Nephron (organoid): ENCODE measurements at regions not wholly inside any gene's neighbourhood (a gene's known extent, or its start where the extent isn't known, plus 50 kb on each side); places are given as distances from the start of the nearest gene placed in this dataset.

Experiments
- H3K27ac Mint-ChIP-seq, 3 experiments: 2 replicates each; pipeline ENCODE4 v1.8.0; 2020; ENCODE audit warnings: mixed read lengths in 3 of 3, mild to moderate bottlenecking in 2 of 3, moderate library complexity in 1 of 3
- H3K27me3 Mint-ChIP-seq: 2 replicates; pipeline ENCODE4 v1.8.0; 2021; ENCODE audit warnings: low read depth, mild to moderate bottlenecking, moderate library complexity, mixed read lengths
- H3K36me3 Mint-ChIP-seq: 2 replicates; pipeline ENCODE4 v1.8.0; 2020; ENCODE audit warnings: low read depth, mixed read lengths
- H3K4me1 Mint-ChIP-seq: 2 replicates; pipeline ENCODE4 v1.8.0; 2020; ENCODE audit warnings: mixed read lengths
- H3K4me3 Mint-ChIP-seq, 3 experiments: 2 replicates each; pipeline ENCODE4 v1.8.0; 2020; ENCODE audit warnings: mild to moderate bottlenecking in 3 of 3, mixed read lengths in 3 of 3, moderate library complexity in 2 of 3
- H3K9me3 Mint-ChIP-seq: 2 replicates; pipeline ENCODE4 v1.8.0; 2020; ENCODE audit warnings: mixed read lengths
- TF ChIP-seq, protein P1 (sequence below), 3 experiments: fragments of 200-600 bp; sonication (generic); IDR thresholded peaks; one replicate each; pipeline ENCODE4 v1.5.0; 2021; ENCODE audit warnings: antibody characterized with exemption in 3 of 3; ENCODE audit not compliant: unreplicated experiment in 3 of 3

DNA sequence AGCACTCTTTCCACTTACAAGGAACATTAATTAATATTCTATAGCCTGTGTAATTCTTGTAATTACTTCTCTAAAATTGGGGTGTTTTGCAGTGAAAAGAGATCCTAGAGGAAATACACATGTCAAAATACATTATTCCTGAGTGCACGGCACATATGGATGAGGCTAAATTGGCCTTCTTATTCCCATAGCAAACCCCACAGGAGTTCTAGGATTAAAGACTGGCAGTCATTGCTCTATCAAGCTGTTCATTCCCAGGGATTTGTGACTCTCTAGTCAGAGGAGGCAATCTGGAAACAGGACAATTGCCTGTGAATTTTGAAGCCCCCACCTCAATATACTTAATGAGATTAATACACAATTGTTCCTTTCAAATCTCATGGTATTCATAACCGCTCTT, 145.9 kb upstream of the OPCML start:
- TF ChIP-seq, protein P1, sequence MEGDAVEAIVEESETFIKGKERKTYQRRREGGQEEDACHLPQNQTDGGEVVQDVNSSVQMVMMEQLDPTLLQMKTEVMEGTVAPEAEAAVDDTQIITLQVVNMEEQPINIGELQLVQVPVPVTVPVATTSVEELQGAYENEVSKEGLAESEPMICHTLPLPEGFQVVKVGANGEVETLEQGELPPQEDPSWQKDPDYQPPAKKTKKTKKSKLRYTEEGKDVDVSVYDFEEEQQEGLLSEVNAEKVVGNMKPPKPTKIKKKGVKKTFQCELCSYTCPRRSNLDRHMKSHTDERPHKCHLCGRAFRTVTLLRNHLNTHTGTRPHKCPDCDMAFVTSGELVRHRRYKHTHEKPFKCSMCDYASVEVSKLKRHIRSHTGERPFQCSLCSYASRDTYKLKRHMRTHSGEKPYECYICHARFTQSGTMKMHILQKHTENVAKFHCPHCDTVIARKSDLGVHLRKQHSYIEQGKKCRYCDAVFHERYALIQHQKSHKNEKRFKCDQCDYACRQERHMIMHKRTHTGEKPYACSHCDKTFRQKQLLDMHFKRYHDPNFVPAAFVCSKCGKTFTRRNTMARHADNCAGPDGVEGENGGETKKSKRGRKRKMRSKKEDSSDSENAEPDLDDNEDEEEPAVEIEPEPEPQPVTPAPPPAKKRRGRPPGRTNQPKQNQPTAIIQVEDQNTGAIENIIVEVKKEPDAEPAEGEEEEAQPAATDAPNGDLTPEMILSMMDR (IDR thresholded peaks at IDR 0.05; ENCODE audit: unreplicated experiment in 3 of 3): no peak
- H3K36me3 Mint-ChIP-seq: no peaks in the 10 kb centered on the region
- H3K4me1 Mint-ChIP-seq: peaks cover 20% of the 10 kb centered on the region
- H3K27ac Mint-ChIP-seq: no peak overlapping the region
- peaks cover 39% of the 10 kb centered on the region for H3K27me3 Mint-ChIP-seq
- H3K9me3 Mint-ChIP-seq: no peaks in the 10 kb centered on the region
- no peak overlapping the region for H3K4me3 Mint-ChIP-seq

DNA sequence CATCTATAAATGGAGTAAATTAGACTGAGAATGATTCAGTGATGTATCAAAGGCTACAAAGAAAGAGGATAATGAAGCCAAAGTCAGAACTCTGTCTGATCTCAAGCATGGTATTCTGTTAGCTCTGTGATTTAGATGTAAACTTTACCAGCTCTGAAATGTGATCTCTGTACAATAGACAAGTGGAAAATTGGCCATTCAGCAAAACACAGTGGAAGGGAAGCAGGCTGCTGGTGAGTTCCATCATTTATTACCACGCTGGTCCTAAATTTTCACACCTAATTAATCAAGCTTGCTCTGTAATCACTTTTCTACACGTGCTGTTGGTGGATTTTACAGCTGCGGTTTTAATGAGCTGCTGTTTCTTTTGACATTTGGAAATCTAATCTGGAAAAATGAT, 145.1 kb upstream of the OPCML start:
- H3K27me3 Mint-ChIP-seq: peaks cover 43% of the 10 kb centered on the region
- no peaks in the 10 kb centered on the region for H3K36me3 Mint-ChIP-seq
- TF ChIP-seq, protein P1 (IDR thresholded peaks at IDR 0.05; ENCODE audit: unreplicated experiment in 3 of 3): no peak
- H3K27ac Mint-ChIP-seq: no peak overlapping the region
- no peaks in the 10 kb centered on the region for H3K9me3 Mint-ChIP-seq
- peaks cover 17% of the 10 kb centered on the region for H3K4me1 Mint-ChIP-seq
- no peak overlapping the region for H3K4me3 Mint-ChIP-seq

DNA sequence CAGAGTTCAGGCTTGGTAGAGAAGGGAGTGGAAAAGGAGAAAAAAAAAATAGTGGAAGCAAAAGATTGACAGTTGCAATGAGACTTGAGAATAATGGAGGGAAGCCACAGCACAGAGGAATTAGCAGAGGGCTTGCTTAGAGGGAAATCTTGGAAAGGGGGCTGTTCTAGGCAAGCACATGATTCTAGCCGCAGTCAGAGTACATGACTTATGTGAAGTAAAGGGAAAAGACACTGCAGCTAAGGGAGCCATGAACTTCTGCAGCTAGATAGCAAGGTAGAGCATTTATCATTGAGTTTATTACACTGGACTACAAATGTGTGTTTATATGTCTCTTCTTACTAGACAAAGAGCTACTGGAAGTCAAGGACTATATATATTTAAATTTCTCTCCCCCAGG, 144.0 kb upstream of the OPCML start:
- H3K9me3 Mint-ChIP-seq: no peaks in the 10 kb centered on the region

DNA sequence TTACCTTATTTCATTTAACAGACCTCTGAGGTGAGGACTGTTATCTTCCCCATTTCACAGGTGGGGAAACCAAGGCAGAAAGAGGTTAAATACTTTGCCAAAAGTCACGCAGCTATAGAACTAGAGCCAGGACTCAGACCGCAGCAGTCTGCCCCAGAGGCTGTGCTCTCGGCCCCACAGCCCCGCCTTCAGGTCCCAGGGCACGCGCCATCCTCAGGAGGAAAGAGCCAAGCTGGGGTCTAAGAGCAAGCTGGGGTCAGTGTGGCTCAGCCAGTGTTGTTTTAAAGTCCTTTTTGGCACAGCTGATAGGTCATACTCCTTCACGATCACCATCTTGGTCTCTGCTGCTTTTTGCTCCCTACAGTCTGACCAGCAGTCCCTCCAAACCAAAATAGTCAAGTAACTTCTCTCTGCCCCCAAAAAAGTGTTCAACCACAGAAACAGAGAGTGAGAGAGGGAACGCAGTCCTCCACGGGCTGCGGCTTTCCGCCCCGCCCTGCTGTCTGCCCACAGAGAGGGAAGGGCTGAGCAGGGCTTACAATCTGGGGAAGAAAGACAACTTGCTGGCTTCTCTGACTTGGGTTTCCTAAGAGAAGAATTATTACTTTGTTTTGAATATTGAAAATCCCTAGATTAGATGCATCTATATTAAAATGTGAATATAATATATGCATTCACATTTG, 137.2 kb upstream of the OPCML start:
- no peak overlapping the region for H3K27ac Mint-ChIP-seq
- peaks cover 26% of the 10 kb centered on the region for H3K27me3 Mint-ChIP-seq
- H3K36me3 Mint-ChIP-seq: no peaks in the 10 kb centered on the region
- H3K4me1 Mint-ChIP-seq: no peaks in the 10 kb centered on the region
- H3K4me3 Mint-ChIP-seq: no peak overlapping the region
- no peaks in the 10 kb centered on the region for H3K9me3 Mint-ChIP-seq
- TF ChIP-seq, protein P1 (IDR thresholded peaks at IDR 0.05; ENCODE audit: unreplicated experiment in 3 of 3): no peak

More for the DNA sequence above, 144.0 kb upstream of the OPCML start:
- Mint-ChIP-seq H3K27ac (no peak overlapping the region), H3K4me1 (peaks cover 8% of the 10 kb centered on the region), H3K27me3 (peaks cover 40% of the 10 kb centered on the region), H3K36me3 (no peaks in the 10 kb centered on the region), H3K4me3 (no peak overlapping the region)
- TF ChIP-seq, protein P1 (IDR thresholded peaks at IDR 0.05; ENCODE audit: unreplicated experiment in 3 of 3): no peak

DNA sequence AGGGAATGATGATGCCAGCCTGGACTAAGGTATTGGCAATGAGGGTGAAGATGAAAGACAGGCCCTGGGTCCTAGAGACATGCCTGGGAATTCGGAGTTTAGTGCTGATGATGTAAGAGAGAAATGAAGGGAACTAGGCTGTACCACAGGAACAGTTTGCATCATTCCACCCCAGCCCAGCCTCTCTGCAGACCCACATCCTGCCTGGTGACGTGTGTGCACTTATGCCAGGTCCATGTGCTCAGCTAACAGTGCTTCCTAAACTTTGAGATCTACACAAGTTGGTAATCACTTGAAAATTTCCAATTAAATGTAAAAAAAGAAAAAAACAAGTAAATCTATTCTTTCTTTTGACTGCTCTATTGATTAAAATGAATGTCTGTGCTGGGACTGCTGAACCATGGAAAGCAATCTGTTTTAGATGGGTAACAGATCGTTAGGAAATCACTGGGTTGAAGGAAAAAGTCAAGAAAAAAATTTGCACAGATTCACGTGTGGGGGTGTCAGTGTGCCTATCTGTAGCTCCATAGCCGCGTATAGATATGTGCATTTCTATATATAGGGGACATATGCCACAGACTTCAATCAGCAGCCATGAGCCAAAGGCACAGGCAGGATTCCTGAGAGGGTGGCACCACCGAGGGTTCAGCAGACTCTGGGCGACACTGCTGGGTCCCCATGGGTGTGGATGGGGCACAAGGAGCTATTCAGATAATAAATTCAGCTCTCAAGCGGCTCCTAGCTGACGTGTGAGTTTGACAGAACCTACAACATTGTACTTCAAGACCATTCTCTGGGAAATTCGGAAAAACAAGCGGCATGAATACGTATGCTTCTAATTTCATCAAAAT, 131.1 kb upstream of the OPCML start:
- H3K9me3 Mint-ChIP-seq: no peaks in the 10 kb centered on the region
- TF ChIP-seq, protein P1 (IDR thresholded peaks at IDR 0.05; ENCODE audit: unreplicated experiment in 3 of 3): no peak
- H3K27me3 Mint-ChIP-seq: peaks cover 36% of the 10 kb centered on the region
- H3K4me3 Mint-ChIP-seq: no peak overlapping the region
- H3K4me1 Mint-ChIP-seq: peaks cover 9% of the 10 kb centered on the region
- no peak overlapping the region for H3K27ac Mint-ChIP-seq
- no peaks in the 10 kb centered on the region for H3K36me3 Mint-ChIP-seq
